LNCAP (cell line): ENCODE measurements at regions not wholly inside any gene's neighbourhood (a gene's known extent, or its start where the extent isn't known, plus 50 kb on each side); places are given as distances from the start of the nearest gene placed in this dataset.

ENCODE experiments used
- TF ChIP-seq, protein P1 (sequence below): fragments of 450-650 bp; IDR thresholded peaks from 2 replicates; pipeline ENCODE4 v1.5.1; 2017; ENCODE audit warnings: mild to moderate bottlenecking

DNA sequence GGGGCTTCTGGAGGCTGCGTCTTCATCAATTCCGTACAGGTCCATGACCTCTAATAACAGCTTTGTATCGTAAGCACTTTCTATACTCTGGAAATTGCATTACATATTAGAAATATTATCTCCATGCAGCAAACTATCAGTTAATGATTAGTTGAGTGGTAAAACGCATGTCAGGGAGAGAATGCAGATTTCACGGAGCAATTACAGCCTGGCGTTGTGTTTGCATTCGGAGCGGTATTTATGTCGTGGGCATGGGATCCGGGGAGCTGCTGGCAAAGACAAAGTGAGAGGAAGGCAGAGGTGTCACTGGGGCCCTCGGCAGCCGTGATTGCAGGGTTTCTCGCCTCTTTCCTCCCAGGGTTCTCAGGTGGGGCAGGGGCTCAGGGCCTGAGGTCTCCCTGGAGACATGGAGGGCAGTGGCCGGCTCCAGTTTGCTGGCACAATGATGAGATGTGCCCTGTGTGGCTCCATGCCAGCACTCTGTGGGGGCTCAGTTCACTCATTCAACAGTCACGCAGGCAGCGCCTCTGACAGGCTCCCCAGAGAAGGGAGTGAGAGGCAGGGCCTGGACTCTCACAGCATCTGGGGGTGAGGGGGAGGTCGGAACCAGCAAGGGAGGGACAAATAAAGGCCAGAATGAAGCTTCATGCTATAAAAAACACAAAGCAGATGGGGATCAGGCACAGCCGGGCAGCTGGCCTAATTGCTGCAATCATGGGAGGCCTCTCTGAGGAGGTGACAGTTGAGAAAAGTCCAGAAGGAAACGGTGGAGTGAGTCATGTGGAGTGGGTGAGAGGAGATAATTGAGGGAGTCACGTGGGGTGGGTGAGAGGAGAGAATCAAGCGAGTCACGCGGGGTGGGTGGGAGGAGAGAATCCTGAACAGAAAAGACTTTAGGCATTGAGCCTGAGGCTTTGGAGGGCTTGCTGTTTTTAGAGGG lies 1002.7 kb downstream of the BRD1 start:
- TF ChIP-seq, protein P1, sequence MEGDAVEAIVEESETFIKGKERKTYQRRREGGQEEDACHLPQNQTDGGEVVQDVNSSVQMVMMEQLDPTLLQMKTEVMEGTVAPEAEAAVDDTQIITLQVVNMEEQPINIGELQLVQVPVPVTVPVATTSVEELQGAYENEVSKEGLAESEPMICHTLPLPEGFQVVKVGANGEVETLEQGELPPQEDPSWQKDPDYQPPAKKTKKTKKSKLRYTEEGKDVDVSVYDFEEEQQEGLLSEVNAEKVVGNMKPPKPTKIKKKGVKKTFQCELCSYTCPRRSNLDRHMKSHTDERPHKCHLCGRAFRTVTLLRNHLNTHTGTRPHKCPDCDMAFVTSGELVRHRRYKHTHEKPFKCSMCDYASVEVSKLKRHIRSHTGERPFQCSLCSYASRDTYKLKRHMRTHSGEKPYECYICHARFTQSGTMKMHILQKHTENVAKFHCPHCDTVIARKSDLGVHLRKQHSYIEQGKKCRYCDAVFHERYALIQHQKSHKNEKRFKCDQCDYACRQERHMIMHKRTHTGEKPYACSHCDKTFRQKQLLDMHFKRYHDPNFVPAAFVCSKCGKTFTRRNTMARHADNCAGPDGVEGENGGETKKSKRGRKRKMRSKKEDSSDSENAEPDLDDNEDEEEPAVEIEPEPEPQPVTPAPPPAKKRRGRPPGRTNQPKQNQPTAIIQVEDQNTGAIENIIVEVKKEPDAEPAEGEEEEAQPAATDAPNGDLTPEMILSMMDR: no peak

DNA sequence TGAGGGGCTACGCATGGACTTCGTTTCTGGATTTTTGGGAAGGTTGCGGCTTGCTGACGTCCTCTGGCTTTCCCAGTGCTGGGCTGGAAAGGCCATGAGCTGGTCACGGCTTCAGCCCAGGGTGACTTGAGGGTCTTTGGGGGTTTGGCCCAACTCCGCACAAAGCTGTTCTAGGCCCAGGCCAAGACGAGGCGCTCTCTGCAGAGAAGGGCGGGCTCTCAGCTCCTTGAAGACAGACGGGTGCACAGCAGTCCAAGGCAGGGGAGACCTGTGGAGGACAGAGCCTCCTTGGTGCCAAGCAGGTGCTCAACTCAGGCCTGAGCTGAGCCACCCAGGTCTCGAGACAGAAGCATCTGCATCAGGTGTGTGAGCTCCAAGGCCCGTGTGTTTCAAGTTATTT lies 1003.7 kb downstream of the BRD1 start:
- TF ChIP-seq, protein P1: no peak

DNA sequence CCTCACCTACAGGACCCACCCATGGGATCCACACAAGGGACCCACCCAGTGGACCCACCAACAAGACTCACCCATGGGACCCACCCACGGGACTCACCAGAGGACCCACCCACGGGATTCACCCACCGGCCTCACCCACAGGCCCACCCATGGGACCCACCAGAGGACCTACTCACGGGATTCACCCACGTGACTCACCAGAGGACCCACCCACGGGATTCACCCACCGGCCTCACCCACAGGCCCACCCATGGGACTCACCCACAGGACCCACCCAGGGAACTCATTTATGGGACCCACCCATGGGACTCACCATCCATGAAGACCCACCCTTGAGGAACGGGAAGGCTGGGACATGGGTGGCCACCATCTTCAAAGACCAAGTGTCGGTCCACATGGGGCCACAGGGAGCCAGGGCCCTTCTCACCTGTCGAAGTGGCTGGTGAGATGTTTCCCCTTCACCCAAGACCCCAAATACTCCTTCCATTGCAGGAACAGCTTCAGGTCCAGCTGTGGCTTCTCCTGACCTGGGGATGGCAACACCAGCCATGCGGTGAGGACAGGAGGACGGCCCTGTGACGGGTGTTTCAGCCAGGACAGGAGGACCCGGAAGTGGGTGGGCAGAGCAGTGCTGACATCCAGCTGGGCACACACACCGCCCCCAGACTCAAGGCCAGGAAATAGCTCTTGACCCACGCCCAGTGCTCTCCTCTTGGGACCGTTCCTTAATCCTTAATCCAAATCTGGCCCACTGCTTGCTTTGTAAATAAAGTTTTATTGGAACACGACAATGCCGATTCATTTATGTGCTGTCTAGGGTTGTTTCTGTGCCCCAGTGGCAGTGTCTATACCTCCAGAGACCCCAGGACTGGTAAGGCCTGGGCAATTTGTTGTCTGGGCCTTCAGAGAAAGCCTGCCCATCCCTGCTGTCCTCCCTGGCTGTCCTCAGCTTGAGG lies 1005.1 kb downstream of the BRD1 start:
- TF ChIP-seq, protein P1: no peak

DNA sequence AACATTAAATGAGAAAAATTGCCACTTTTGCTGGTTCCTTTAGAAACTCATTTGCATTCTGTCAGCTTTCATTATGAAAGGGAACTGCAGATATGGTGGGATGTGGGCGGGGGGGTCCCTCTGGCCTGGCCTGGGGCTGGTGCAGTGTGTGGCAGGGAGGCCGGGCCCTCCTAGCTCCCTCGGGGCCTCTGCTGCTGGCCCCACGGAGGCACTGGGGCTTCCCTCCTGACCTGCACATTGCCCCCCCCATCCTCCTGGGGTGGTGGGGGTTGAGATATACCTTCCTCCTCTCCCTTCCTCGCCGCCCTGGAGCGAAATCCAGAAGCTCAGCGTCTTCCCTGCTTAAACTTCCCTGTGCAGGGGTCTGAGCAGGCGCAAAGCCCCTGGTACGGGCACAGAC lies 1005.9 kb downstream of the BRD1 start:
- TF ChIP-seq, protein P1: no peak

DNA sequence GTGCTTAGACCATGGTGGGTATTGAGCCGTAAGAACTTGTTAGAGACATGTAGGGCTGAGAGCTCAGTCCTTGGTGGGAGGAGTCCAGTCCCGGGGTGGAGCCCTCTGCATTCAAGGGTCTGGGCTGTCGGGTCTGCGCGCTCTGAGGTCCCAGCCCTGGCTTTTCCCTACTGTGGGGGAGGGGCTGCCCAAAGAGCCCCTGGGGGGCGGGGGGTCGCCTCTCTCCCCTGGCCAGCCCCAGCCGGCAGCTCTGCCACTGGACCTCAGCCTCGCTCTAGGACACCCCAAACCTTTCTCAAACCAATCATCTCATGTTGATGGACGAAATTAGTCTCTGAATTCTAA lies 1006.4 kb downstream of the BRD1 start:
- TF ChIP-seq, protein P1: no peak

DNA sequence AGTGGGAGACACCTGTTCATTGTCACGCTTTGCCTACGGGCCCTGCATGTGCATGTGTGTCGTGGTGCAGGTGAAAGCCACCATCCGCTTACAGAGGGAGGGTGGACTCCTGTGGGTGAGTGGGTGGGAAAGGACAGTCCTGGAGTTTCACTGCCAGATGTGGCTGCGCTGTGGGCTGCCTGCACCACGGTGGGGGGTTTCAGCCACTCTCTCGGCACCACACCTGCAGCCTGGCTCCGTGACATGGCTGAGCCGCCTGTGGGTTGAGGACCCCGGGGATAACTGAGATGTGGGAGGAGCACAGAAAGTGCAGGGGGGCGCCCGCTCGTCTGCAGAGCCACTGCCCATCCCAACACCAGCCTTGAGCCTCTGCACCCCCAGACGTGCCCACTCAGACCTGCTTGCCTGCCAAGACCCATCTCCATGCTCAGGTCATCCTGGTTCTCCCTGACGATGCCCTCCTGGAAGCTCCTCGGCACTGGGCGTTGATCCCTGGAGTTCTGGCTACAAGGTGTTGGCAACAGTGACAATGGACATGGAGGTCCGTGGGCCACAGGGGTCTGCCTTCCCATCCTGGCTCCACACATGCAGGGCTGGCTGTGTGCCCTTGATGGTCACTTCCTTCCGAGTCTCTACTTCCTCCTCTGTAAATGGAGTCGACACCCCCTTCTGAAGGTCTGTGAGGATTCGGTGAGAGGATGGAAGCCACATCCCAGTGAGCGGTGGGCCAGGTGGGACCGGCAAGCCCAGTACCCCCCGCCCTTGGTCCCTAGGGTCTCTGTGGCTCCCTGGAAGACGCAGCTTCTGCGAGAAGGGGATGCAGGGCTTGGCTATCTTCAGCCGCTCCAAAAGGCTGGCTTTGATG lies 1007.0 kb downstream of the BRD1 start:
- TF ChIP-seq, protein P1: no peak

DNA sequence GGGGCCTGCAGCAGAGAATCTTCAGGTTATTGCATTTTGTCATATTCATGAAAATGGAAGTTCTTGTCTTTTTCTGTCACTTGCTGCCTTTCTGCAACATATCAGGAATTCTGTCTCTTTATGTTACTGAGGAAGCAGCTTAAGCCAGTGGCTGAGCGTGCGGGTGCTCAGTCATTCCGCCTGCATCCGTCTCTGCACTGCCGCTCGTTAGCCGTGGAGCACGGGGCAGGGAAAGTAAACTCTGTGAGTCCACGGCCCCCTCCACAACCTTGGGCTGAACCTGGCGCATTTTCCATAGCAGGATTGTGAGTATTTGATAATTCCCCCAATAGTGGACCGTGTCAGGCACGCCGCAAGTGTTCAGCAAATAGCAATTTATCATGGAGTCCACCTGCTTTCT lies 1007.7 kb downstream of the BRD1 start:
- TF ChIP-seq, protein P1: no peak
